ENCODE measurements at regions not wholly inside any gene's neighbourhood (a gene's known extent, or its start where the extent isn't known, plus 50 kb on each side); places are given as distances from the start of the nearest gene placed in this dataset.

DNA sequence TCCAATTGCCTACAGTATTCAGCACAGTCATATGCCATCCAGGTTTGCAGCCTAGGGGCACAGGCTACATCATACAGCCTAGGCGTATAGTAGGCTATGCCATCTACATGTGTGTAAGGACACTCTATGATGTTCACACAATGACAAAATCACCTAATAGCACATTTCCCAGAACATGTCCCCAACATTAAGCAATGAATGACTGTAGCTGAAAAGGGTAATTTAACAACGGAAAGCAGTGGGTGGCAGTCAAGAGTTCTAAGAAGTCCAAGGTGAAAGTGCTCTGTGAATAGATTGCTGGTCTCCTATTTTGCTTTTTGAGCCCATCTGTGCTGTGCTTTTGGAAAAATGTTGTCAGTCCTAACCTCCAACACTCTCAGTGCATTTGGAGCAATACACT lies 162.6 kb downstream of the KLF6 start:
- TF ChIP-seq, protein P1, sequence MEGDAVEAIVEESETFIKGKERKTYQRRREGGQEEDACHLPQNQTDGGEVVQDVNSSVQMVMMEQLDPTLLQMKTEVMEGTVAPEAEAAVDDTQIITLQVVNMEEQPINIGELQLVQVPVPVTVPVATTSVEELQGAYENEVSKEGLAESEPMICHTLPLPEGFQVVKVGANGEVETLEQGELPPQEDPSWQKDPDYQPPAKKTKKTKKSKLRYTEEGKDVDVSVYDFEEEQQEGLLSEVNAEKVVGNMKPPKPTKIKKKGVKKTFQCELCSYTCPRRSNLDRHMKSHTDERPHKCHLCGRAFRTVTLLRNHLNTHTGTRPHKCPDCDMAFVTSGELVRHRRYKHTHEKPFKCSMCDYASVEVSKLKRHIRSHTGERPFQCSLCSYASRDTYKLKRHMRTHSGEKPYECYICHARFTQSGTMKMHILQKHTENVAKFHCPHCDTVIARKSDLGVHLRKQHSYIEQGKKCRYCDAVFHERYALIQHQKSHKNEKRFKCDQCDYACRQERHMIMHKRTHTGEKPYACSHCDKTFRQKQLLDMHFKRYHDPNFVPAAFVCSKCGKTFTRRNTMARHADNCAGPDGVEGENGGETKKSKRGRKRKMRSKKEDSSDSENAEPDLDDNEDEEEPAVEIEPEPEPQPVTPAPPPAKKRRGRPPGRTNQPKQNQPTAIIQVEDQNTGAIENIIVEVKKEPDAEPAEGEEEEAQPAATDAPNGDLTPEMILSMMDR (IDR thresholded peaks at IDR 0.05): no peak
- no peak for TF ChIP-seq POLR2A (IDR thresholded peaks at IDR 0.05)

Data from heart left ventricle (tissue), 13 donors.